ENCODE measurements at regions not wholly inside any gene's neighbourhood (a gene's known extent, or its start where the extent isn't known, plus 50 kb on each side); places are given as distances from the start of the nearest gene placed in this dataset.

GRCh38 chr15:34700891-34701427 lies 53.8 kb downstream of the GJD2 start:
- in situ Hi-C loops (cut with HindIII; ENCODE audit: low pct_ligation_motif_present, low sequenced_read_pairs) = loop anchor here (25.0 kb wide), 1 partner anchor 111 kb away; no protein-coding TSS in a partner anchor
- DNase-seq = no peak
- TF ChIP-seq CTCF (IDR thresholded peaks at IDR 0.05; ENCODE audit: low read depth, low read length, missing control alignments) = no peak
- no peaks in the 10 kb centered on the region for H3K27me3 ChIP-seq (replicated peaks)
- H3K4me3 ChIP-seq (ENCODE audit: low read depth, low read length) = no peak overlapping the region
- no peak overlapping the region for H3K27ac ChIP-seq
- no peaks in the 10 kb centered on the region for H3K36me3 ChIP-seq (replicated peaks)

GRCh38 chr15:34699968-34700640 lies 54.7 kb downstream of the GJD2 start:
- Histone ChIP-seq H3K27me3 (replicated peaks) (no peaks in the 10 kb centered on the region), H3K27ac (no peak overlapping the region), H3K36me3 (replicated peaks) (no peaks in the 10 kb centered on the region), H3K4me3 (ENCODE audit: low read depth, low read length) (no peak overlapping the region)
- no peak for TF ChIP-seq CTCF (IDR thresholded peaks at IDR 0.05; ENCODE audit: low read depth, low read length, missing control alignments)
- in situ Hi-C loops (cut with HindIII; ENCODE audit: low pct_ligation_motif_present, low sequenced_read_pairs) = loop anchor here (25.0 kb wide), 1 partner anchor 112 kb away; no protein-coding TSS in a partner anchor
- DNase-seq = no peak

GRCh38 chr15:34696506-34696905 lies 58.3 kb downstream of the GJD2 start:
- in situ Hi-C loops (cut with HindIII; ENCODE audit: low pct_ligation_motif_present, low sequenced_read_pairs) = no loop called here
- Histone ChIP-seq H3K4me3 (ENCODE audit: low read depth, low read length) (no peak overlapping the region), H3K27me3 (replicated peaks) (no peaks in the 10 kb centered on the region), H3K27ac (no peak overlapping the region), H3K36me3 (replicated peaks) (no peaks in the 10 kb centered on the region)
- TF ChIP-seq CTCF (IDR thresholded peaks at IDR 0.05; ENCODE audit: low read depth, low read length, missing control alignments) = no peak
- DNase-seq = no peak

- TF ChIP-seq CTCF (IDR thresholded peaks at IDR 0.05; ENCODE audit: low read depth, low read length, missing control alignments) = no peak
- no peaks in the 10 kb centered on the region for H3K36me3 ChIP-seq (replicated peaks)
- in situ Hi-C loops (cut with HindIII; ENCODE audit: low pct_ligation_motif_present, low sequenced_read_pairs) = no loop called here
- no peak overlapping the region for H3K4me3 ChIP-seq (ENCODE audit: low read depth, low read length)
- no peaks in the 10 kb centered on the region for H3K27me3 ChIP-seq (replicated peaks)
- no peak overlapping the region for H3K27ac ChIP-seq
- peak; percentile 67 for DNase-seq
These were observed 61.6 kb downstream of the GJD2 start for GRCh38 chr15:34693053-34693744.

- Histone ChIP-seq H3K36me3 (replicated peaks) (no peaks in the 10 kb centered on the region), H3K4me3 (ENCODE audit: low read depth, low read length) (no peak overlapping the region), H3K27ac (no peak overlapping the region), H3K27me3 (replicated peaks) (no peaks in the 10 kb centered on the region)
- peak; percentile 26 for DNase-seq
- TF ChIP-seq CTCF (IDR thresholded peaks at IDR 0.05; ENCODE audit: low read depth, low read length, missing control alignments) = no peak
- in situ Hi-C loops (cut with HindIII; ENCODE audit: low pct_ligation_motif_present, low sequenced_read_pairs) = no loop called here
These were observed 63.8 kb downstream of the GJD2 start for GRCh38 chr15:34691034-34691433.
